ENCODE measurements at regions not wholly inside any gene's neighbourhood (a gene's known extent, or its start where the extent isn't known, plus 50 kb on each side); places are given as distances from the start of the nearest gene placed in this dataset.

DNA sequence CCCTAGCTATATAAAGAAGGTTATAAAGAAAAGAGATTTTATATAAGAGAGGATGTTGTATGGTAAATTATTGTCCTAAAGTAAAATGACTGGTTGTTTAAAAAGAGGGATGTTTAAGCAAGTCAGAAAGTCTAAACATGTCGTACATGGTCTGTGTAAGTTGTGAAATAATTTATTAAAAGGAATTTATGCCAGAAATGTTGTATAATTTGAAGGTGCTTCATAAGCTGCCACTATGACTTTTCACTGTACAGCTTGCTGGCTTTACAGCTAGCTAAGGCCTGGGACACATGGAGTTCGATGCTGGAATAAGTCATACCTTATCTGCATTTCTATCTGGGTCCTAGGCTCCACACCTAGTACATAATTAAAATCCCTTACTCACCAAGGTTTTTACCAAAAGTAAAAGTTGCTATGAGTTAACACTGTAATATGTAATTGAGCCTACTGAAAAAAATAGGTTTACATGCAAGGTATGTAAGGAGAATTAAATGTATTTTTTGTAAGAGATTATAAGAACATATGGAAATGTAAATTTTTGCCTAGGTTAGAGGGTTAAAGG lies 59.0 kb upstream of the EDEM3 start (continued):
- TF ChIP-seq SUZ12 (IDR thresholded peaks at IDR 0.05; ENCODE audit: low read length) (no peak), TAF1 (IDR thresholded peaks at IDR 0.05; ENCODE audit: low read depth, low read length) (no peak), POU5F1 (IDR thresholded peaks at IDR 0.05; ENCODE audit: low read depth, low read length) (no peak), SP2 (IDR thresholded peaks at IDR 0.05; ENCODE audit: low read length) (no peak), NANOG (IDR thresholded peaks at IDR 0.05; ENCODE audit: insufficient read depth, low read depth, low read length, poor library complexity, severe bottlenecking) (no peak), RNF2 (IDR thresholded peaks at IDR 0.05; ENCODE audit: borderline replicate concordance, low read depth, low read length, missing control alignments, poor library complexity, severe bottlenecking) (no peak)
